Fibroblast of upper back skin (primary cell): ENCODE measurements at regions not wholly inside any gene's neighbourhood (a gene's known extent, or its start where the extent isn't known, plus 50 kb on each side); places are given as distances from the start of the nearest gene placed in this dataset.
"Not testable (repeated sequence)": the region's sequence is repeated elsewhere in the genome, so short reads cannot be mapped to it uniquely, and the experiment has no call there.

Experiments used
- DNase-seq: peaks from one replicate; pipeline ENCODE4 v3.0.0-alpha.2; 2013

GRCh38 chr2:104904889-104905288 lies 51.0 kb downstream of the POU3F3 start:
- no peak for DNase-seq

- DNase-seq = no peak
These were observed 55.4 kb downstream of the POU3F3 start for GRCh38 chr2:104909317-104909716.

- DNase-seq = no peak
These were observed 60.6 kb downstream of the POU3F3 start for GRCh38 chr2:104914509-104914908.

- no peak for DNase-seq
These were observed 61.3 kb downstream of the POU3F3 start for GRCh38 chr2:104915107-104915793.

GRCh38 chr2:104919127-104919526 lies 65.2 kb downstream of the POU3F3 start:
- no peak for DNase-seq

GRCh38 chr2:104923665-104924064 lies 69.8 kb downstream of the POU3F3 start:
- DNase-seq = no peak

- DNase-seq = no peak
These were observed 75.7 kb downstream of the POU3F3 start for GRCh38 chr2:104929663-104930062.

GRCh38 chr2:104930732-104931131 lies 76.8 kb downstream of the POU3F3 start:
- DNase-seq = no peak

- DNase-seq = no peak
These were observed 78.3 kb downstream of the POU3F3 start for GRCh38 chr2:104932243-104932642.

- no peak for DNase-seq
These were observed 79.4 kb downstream of the POU3F3 start for GRCh38 chr2:104933151-104933917.

- DNase-seq = no peak
These were observed 82.6 kb downstream of the POU3F3 start for GRCh38 chr2:104936527-104936926.

GRCh38 chr2:104938231-104938941 lies 84.5 kb downstream of the POU3F3 start:
- DNase-seq = no peak

- DNase-seq = no peak
These were observed 85.8 kb downstream of the POU3F3 start for GRCh38 chr2:104939570-104940217.

- peak; percentile 8 for DNase-seq
These were observed 90.6 kb downstream of the POU3F3 start for GRCh38 chr2:104944495-104944894.

GRCh38 chr2:104945121-104945520 lies 91.2 kb downstream of the POU3F3 start:
- DNase-seq = no peak

GRCh38 chr2:104945866-104946265 lies 92.0 kb downstream of the POU3F3 start:
- no peak for DNase-seq

GRCh38 chr2:104947456-104947855 lies 90.4 kb upstream of the MRPS9 start:
- not testable (repeated sequence) for DNase-seq

- DNase-seq = no peak
These were observed 84.9 kb upstream of the MRPS9 start for GRCh38 chr2:104952976-104953375.

GRCh38 chr2:104965900-104966299 lies 72.0 kb upstream of the MRPS9 start:
- no peak for DNase-seq

- no peak for DNase-seq
These were observed 68.3 kb upstream of the MRPS9 start for GRCh38 chr2:104969564-104969963.

- no peak for DNase-seq
These were observed 62.5 kb upstream of the MRPS9 start for GRCh38 chr2:104975371-104975770.

GRCh38 chr2:104975851-104976250 lies 62.0 kb upstream of the MRPS9 start:
- no peak for DNase-seq

- no peak for DNase-seq
These were observed 61.2 kb upstream of the MRPS9 start for GRCh38 chr2:104976603-104977120.
